Fibroblast of lung (primary cell): ENCODE measurements at regions not wholly inside any gene's neighbourhood (a gene's known extent, or its start where the extent isn't known, plus 50 kb on each side); places are given as distances from the start of the nearest gene placed in this dataset.

ENCODE experiments used
- DNase-seq, 2 donors: peaks; one replicate each; pipeline versions ENCODE4 v3.0.0 to v3.0.0-alpha.2; 2010; ENCODE audit warnings: low read depth in 2 of 2
- H2AFZ ChIP-seq: 2 replicates; pipeline ENCODE4 v1.5.1; 2012; ENCODE audit warnings: low read length, control low read depth, inconsistent platforms
- H3K27ac ChIP-seq: 2 replicates; pipeline ENCODE4 v1.5.1; 2011; ENCODE audit warnings: low read length, control low read depth; ENCODE audit not compliant: insufficient read depth
- H3K27me3 ChIP-seq: 2 replicates; pipeline ENCODE4 v1.5.1; 2011; ENCODE audit warnings: mild to moderate bottlenecking, low read length; ENCODE audit not compliant: control insufficient read depth, insufficient read depth
- H3K36me3 ChIP-seq: 2 replicates; pipeline ENCODE4 v1.5.1; 2011; ENCODE audit warnings: low read length; ENCODE audit not compliant: control insufficient read depth, insufficient read depth
- H3K4me1 ChIP-seq: 2 replicates; pipeline ENCODE4 v1.5.1; 2011; ENCODE audit warnings: low read length; ENCODE audit not compliant: control insufficient read depth, insufficient read depth; ENCODE audit errors: extremely low read depth
- H3K4me2 ChIP-seq: 2 replicates; pipeline ENCODE4 v1.5.1; 2011; ENCODE audit warnings: low read length, control low read depth; ENCODE audit not compliant: insufficient read depth; ENCODE audit errors: extremely low read depth
- H3K4me3 ChIP-seq, 4 experiments: fragments of 200-600 bp in 1 of 4; sonication (generic) in 1 of 4; replicated peaks in 1 of 4; 2 replicates each; pipeline ENCODE4 v1.5.1; 2011 to 2016; ENCODE audit warnings: low read length in 4 of 4, low read depth in 3 of 4, mild to moderate bottlenecking in 3 of 4, control low read depth in 2 of 4, inconsistent platforms in 1 of 4, mixed read lengths in 1 of 4; ENCODE audit not compliant: insufficient read depth in 1 of 4; ENCODE audit errors: control extremely low read depth in 1 of 4
- H3K79me2 ChIP-seq: 2 replicates; pipeline ENCODE4 v1.5.1; 2012; ENCODE audit warnings: mild to moderate bottlenecking, low read length, inconsistent platforms; ENCODE audit not compliant: control insufficient read depth, insufficient read depth
- H3K9ac ChIP-seq: 2 replicates; pipeline ENCODE4 v1.5.1; 2011; ENCODE audit warnings: mild to moderate bottlenecking, low read length, control low read depth; ENCODE audit not compliant: insufficient read depth
- H3K9me3 ChIP-seq: 2 replicates; pipeline ENCODE4 v1.5.1; 2012; ENCODE audit warnings: low read depth, low read length; ENCODE audit not compliant: control insufficient read depth, insufficient read depth
- H4K20me1 ChIP-seq: 2 replicates; pipeline ENCODE4 v1.5.1; 2011; ENCODE audit warnings: low read length; ENCODE audit not compliant: control insufficient read depth, insufficient read depth; ENCODE audit errors: extremely low read depth
- CTCF ChIP-seq, 2 donors: IDR thresholded peaks in 1 of 2; conservative IDR thresholded peaks in 1 of 2; 1 replicate in 1 of 2; 2 replicates in 1 of 2; pipeline ENCODE4 v1.5.1; 2011 to 2012; ENCODE audit warnings: low read length in 2 of 2, control low read depth in 1 of 2, inconsistent platforms in 1 of 2, low read depth in 1 of 2, mild to moderate bottlenecking in 1 of 2
- EZH2 ChIP-seq: IDR thresholded peaks from 2 replicates; pipeline ENCODE4 v1.5.1; 2012; ENCODE audit warnings: low read length, control low read depth, mild to moderate bottlenecking; ENCODE audit errors: missing control alignments

DNA sequence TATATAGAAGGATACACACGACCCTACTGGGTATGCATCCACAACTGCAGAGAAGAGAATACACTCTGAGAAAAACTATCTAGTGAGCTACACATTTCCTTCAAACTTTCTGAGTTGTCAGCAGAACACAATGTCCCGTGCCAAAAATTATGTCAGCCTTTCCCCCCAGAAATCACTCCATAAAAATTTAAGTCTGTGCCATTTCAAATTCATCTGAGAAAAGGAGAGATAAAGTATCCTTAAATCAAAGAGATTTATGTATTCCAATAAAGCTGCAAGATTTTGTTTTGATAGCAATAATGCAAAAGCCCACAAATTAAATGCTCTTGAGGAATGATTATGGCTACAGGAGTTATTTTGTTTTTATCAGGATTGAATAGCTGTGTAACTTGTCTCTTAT, 760.1 kb downstream of the CDH11 start:
- H3K4me1 ChIP-seq: peaks cover 5% of the 10 kb centered on the region
- H2AFZ ChIP-seq: no peak overlapping the region
- no peaks in the 10 kb centered on the region for H4K20me1 ChIP-seq
- no peaks in the 10 kb centered on the region for H3K79me2 ChIP-seq
- no peaks in the 10 kb centered on the region for H3K27me3 ChIP-seq
- no peak for DNase-seq
- no peak overlapping the region for H3K27ac ChIP-seq
- no peak overlapping the region for H3K4me3 ChIP-seq
- no peak overlapping the region for H3K4me2 ChIP-seq
- H3K9ac ChIP-seq: no peak overlapping the region
- no peaks in the 10 kb centered on the region for H3K36me3 ChIP-seq
- no peak for TF ChIP-seq CTCF (conservative IDR thresholded peaks at IDR 0.05 in 1 of 2, IDR thresholded peaks at IDR 0.05 in 1 of 2; ENCODE audit: low read depth in 1 of 2, low read length in 2 of 2)
- TF ChIP-seq EZH2: no peak
- H3K9me3 ChIP-seq: no peaks in the 10 kb centered on the region

- no peaks in the 10 kb centered on the region for H4K20me1 ChIP-seq
- no peak overlapping the region for H2AFZ ChIP-seq
- no peaks in the 10 kb centered on the region for H3K27me3 ChIP-seq
- no peaks in the 10 kb centered on the region for H3K9me3 ChIP-seq
- TF ChIP-seq CTCF (conservative IDR thresholded peaks at IDR 0.05 in 1 of 2, IDR thresholded peaks at IDR 0.05 in 1 of 2; ENCODE audit: low read depth in 1 of 2, low read length in 2 of 2) (no peak), EZH2 (no peak)
- H3K79me2 ChIP-seq: no peaks in the 10 kb centered on the region
- DNase-seq: no peak
- H3K36me3 ChIP-seq: no peaks in the 10 kb centered on the region
- H3K4me3 ChIP-seq: no peak overlapping the region
- no peak overlapping the region for H3K27ac ChIP-seq
- no peak overlapping the region for H3K9ac ChIP-seq
- H3K4me1 ChIP-seq: peaks cover 7% of the 10 kb centered on the region
- H3K4me2 ChIP-seq: no peak overlapping the region
These were observed 763.6 kb downstream of the CDH11 start for GRCh38 chr16:64358291-64358690.

GRCh38 chr16:64356267-64356666, 765.6 kb downstream of the CDH11 start:
- Histone ChIP-seq H3K9me3 (no peaks in the 10 kb centered on the region), H4K20me1 (no peaks in the 10 kb centered on the region), H3K4me2 (peak overlapping the region; percentile 44), H3K4me1 (peaks cover 7% of the 10 kb centered on the region), H3K4me3 (no peak overlapping the region), H3K79me2 (no peaks in the 10 kb centered on the region), H2AFZ (no peak overlapping the region), H3K27me3 (no peaks in the 10 kb centered on the region), H3K36me3 (no peaks in the 10 kb centered on the region), H3K9ac (peak overlapping the region; percentile 7), H3K27ac (no peak overlapping the region)
- DNase-seq: peak; percentile 87 to 89
- TF ChIP-seq EZH2 (no peak), CTCF (conservative IDR thresholded peaks at IDR 0.05 in 1 of 2, IDR thresholded peaks at IDR 0.05 in 1 of 2; ENCODE audit: low read depth in 1 of 2, low read length in 2 of 2) (no peak)
